GM19372 (cell line): ENCODE measurements at regions not wholly inside any gene's neighbourhood (a gene's known extent, or its start where the extent isn't known, plus 50 kb on each side); places are given as distances from the start of the nearest gene placed in this dataset.
"Not testable (repeated sequence)": the region's sequence is repeated elsewhere in the genome, so short reads cannot be mapped to it uniquely, and the experiment has no call there.

Source experiments
- ATAC-seq: cut with Tn5 transposase; IDR thresholded peaks from one replicate; pipeline ENCODE4 v1.9.1; 2021; ENCODE audit warnings: mild to moderate bottlenecking, low read depth, moderate library complexity; ENCODE audit not compliant: unreplicated experiment

DNA sequence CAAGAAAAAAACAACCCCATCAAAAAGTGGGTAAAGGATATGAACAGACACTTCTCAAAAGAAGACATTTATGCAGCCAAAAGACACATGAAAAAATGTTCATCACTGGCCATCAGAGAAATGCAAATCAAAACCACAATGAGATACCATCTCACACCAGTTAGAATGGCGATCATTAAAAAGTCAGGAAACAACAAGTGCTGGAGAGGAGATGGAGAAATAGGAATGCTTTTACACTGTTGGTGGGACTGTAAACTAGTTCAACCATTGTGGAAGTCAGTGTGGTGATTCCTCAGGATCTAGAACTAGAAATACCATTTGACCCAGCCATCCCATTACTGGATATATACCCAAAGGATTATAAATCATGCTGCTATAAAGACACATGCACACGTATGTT, 467.2 kb upstream of the RUNX1 start:
- not testable (repeated sequence) for ATAC-seq

DNA sequence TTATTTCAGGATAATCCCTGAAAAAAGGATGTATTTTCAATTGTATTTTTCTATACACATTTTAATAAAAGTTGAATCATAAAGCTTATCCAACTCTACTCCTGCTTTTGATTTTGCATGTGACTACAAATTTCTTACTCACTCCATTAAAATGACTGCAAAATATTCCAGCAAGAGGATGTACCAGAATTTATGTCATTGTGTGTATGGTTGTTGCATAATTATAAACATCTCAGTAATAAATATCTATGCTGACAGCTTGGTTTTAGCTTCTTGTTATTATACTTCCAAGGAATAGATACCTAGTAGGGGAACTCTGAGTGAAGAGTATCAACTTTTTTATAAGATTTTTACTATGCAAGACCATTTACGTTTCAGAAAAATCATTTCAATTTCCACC, 463.2 kb upstream of the RUNX1 start:
- ATAC-seq, result no peak

DNA sequence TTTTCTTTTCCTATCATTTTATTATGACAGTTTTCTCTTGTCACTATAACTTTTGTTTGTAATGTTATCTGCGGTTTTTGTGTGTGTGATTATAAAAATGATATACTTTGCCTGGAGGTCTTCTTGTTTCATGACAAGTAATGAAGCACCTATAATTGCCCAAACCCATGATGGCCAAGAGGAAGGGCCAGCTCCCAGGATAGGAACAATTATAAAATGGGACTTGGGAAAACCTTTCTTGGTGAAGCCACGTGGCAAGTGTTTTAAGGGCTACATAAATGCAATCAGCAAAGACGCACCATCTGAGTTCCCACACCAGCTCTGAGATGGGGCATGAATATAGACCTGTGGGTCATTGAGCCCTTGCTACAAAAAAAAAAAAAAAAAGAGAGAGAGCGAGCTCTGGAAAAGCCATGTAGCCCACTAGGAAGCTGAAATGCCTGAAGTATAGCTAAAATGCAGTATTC, 462.6 kb upstream of the RUNX1 start:
- no peak for ATAC-seq

DNA sequence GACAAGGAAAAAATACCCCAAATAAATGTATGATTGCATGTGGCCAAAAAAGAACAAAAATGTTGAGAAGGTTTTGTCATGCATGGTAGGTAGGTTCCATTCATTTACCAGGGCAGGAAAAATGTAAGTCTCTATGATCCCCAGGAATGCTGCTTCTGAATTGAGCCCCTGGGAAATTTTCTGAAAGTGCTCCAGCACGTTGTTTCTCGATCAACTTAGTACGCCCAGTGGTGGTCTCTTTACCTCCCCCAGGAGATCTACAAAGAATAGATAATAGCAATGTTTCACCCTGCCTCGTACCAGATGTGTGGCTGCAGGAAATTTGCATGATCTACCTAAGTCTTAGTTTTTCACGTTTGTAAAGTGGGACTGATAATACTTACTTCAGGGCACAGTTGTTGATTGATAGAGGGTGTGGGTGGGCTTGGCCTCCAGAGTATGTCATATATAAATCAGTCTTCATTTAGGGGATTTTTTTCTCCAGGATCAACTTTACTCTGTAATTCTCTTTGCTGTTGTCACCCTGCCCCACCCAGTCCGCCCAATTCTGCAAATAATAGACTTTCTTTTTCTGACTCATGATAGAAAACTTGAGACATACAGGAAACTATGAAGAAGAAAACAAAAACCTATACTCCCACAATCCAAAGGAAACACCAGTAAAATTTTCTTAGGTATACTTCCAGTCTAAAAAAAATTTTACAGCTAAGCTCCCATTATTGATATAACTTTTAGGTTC, 462.0 kb upstream of the RUNX1 start:
- ATAC-seq, result no peak

DNA sequence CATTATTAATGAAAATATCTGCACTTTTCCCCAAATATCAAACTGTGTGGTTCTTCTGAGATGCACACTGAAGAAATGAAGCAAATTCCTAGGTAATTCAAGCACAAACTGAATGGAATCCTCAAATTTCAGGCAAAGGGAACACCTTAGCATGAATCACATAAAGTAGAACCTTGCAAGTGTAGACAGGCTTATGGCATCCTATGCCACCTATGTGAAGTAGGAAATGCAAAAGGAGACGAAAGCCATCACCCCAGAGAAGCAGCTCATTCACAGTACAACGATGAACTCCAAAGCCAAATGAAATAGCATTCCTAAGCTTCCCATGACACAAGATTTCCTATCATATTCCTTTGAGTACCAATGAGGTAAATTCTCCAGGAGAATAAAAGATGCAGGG, 461.2 kb upstream of the RUNX1 start:
- ATAC-seq, result no peak

DNA sequence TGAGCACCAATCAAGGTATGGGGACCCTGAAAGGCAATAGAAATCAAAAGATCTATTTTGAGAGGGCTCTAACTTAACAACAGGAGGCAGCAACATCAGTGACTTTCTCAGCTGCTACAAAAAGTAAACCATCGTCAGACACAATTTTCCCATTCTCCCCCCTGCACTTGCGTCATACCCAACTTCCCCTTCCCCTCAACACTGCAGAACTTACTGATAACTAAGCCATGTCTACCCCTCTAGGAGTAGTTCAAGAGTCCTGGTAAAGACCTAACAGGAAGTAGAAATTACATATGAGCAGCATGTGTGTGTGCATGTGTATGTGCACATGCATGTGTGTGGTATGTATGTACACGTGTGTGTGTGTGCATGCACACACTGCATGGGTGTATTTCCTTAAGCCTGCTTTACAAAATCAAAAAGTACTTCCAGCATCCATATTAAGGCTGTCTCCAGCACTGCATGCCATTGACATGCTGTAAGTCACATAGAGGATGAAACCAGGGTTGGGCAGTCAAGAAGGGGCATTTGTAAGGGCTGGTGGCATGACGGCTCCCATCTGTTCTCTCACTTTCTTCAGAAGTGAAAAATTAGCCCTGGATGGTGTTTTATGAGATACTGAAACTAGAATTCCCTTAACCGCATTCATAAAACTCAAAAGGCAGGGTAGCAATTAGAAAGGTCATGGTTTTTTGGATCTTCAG, 460.1 kb upstream of the RUNX1 start:
- no peak for ATAC-seq

DNA sequence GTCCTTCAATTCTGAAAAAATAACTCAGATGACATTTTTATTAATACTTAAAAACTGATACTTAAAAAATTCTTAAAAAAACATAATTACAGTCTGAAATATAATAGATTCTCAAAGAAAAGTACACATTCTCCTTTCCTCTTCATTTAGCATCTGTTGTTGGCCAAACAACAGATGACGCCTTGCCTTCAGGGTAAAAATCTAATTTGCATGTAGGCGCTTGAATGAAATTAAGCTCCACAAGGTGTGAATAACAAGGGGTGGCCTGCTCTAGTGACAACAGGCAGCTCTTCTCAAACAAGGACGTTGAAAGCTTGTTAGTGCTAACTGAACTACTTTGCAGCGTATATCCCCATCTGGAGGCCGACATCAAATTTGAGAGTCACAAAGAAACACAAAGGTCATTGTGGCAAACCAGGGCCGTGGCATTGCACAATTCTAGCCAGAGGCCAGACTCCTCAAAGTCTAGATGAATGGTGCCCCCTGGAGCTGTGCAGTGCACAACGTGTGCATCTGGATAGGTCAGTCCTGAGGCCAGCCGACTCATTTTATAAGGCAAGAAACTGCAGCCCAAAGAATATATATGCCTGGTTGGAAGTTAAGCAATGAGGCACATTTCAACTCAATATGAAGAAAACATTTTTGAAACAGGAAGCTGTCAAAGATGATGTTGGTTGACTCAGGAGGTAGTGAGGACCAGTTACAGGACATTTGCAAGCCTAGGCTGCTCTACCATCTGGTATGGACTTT, 459.2 kb upstream of the RUNX1 start:
- ATAC-seq, result no peak

DNA sequence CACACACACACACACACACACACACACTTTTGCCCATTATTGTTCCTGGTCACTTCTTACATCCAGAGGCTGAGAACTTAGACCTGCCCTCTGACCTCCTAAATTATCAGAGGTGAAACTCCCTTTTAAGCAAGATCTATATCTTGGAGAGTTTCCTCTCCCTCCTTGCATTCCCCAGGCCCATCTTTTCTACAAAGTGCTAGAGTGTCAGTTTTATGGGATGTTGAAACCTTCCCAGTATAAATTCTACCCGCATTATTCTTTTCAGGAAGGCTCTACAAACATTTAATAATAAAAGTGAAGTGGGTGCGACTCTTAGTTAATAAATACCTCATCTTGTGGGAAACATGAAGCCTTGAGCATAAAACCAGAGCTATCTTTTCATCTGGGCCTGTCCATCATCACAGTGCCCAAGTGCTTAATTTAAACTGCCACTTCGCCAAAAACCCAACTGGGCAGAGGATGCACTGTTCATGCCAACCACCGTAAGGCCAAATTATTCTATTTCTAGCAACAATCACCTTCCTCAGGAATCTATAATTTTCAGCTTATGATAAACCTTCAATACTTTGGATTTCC, 458.2 kb upstream of the RUNX1 start:
- ATAC-seq, result no peak

DNA sequence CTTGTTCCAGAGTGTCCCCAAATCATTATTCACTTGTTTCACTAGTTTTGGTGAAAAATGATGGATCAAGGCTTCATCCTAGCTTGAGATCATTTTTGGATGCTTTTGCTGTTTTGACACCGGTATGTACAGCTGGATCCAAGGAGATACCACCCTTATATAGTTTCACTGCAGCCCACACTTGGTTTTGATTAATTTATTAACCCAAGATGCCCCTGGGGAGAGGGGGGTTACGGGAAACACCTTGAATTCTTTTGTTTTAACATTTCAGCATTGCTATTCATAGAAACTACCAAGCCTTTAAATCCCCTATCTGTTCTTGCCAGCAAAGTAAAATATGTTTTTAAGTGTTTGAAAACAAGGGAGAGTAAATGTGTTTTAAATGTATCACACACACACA, 457.7 kb upstream of the RUNX1 start:
- no peak for ATAC-seq

DNA sequence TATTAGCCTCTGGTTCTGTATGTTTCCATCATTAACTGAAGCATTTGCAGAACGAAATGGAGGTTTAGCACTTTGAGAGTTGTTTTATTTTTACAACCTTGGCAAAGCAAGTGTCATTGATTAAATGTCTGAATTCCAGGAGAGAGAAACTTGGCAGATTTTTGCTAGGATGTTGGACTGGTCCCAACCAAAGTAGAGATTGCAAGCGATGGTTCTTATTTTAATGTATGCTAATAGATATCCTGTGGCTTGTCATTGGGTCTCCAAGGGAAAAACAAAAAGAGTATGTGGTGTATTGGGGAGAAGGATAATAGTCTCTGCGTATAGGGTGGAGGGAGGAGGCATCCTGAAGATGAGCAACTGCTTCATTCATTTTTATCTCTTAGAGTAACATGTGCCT, 457.2 kb upstream of the RUNX1 start:
- ATAC-seq, result no peak

DNA sequence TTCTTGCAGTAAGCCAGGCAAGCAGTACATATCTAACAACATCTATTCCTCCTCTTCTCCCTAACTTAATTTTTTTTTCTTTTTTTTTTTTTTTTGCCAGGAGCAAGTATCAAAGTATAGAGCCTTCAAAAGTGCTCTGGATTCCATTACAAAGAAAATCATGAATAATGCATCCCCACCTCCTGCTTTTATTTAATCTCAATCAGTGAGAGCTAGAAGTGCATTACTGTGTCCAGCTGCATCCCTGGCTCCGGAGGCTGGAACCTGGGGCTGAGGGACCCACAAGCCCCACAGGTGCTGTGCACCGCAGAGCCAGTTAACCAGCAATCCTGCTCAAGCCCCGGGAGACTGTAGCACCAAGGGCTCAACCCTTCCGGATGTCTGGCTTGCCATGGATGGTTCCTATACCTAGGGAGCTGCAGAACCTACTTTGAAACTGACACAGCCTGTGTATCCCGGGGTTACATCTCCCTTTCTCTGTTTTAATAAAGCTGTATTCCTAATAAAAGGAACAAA, 455.9 kb upstream of the RUNX1 start:
- ATAC-seq, result no peak

DNA sequence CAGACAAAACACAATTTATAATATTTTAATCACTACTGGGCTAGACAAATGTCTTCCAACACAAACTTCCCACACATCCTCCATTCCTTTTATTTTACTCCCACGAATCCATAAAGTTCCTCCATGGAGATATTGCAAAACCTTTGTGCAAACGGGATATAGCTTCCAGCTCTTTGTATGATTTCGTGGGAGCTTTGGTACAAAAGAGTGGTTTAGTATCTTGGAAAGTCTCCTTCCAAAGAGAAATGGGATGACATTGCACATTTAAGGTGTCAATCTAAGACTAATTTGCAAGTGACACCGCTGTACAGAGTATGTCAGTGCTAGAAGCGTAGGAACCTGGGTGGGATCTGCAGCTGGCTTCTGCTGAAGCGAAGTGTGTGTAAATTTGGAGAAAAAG, 455.2 kb upstream of the RUNX1 start:
- ATAC-seq, result no peak

DNA sequence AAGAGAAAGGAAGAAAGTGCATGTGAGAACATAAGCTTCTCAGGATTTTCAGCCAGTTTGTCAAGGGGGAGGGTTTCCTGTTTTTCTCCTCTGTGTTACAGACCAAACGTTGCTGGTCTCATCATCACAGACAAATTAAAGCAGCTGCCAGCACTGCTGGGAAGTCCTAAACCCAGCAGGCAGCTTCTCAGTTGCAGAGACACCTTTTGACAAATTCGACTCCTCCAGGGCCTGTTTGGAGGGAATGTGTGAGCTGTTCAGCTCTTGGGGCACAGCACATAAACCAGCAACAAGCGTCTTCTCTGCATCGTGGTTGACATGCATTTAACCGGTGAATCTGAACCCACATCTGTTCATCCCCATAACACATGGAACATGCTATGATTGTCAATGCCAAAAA, 454.6 kb upstream of the RUNX1 start:
- no peak for ATAC-seq

DNA sequence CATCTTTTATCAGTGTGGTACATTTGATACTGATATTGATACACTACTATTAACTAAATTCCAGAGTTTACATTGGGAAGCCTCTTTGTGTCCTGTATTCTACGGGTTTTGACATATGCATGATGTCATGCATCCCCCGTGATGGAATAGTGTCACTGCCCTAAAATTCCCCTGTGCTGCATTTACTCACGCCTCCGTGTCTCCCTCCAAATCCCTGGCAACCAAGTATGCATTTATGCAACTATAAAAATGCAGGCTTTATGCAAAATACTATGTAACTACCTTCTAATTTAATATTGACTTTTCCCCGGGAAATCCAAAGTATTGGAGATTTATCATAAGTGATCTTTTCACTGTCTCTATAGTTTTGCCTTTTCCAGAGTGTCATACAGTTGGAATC, 453.7 kb upstream of the RUNX1 start:
- ATAC-seq, result no peak

DNA sequence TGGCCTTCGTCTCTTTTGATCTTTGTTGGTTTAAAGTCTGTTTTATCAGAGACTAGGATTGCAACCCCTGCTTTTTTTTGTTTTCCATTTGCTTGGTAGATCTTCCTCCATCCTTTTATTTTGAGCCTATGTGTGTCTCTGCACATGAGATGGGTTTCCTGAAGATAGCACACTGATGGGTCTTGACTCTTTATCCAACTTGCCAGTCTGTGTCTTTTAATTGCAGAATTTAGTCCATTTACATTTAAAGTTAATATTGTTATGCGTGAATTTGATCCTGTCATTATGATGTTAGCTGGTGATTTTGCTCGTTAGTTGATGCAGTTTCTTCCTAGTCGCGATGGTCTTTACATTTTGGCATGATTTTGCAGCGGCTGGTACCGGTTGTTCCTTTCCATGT, 448.4 kb upstream of the RUNX1 start:
- not testable (repeated sequence) for ATAC-seq

DNA sequence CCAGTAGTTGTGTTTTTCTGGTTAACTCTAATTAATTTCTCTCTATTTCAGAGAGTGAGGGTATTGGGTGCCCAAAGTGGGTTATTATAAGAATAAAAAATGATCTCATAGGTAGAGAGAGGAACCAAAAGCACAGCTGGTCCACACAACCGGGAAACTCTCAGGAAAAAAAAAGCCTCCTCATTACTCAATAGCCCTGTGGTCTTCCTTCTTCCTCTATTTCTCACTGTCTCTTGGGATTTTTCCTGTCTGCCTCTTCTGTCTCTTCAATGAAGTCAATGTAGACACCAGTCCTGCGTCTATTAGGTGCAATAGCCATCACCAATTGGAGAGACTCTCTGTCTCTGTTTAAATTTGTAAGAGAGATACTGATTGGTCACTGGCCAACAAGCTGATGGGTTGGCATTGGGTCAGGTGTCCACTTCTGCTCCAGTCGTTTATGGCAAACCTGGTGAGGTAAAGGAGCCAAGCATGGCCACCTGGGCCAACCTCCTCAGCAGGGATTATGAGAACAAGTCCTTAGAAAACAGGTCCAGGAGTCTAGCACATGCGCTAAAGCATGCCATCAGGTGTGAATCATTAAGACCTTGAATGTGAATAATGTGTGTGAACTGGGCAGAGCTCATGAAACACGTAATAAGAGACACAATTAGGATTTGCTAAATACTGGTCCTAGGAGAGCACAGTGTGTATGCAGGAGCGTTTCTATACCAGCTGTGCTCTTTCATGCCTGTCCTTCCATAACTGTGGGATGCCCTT, 443.0 kb upstream of the RUNX1 start:
- no peak for ATAC-seq

DNA sequence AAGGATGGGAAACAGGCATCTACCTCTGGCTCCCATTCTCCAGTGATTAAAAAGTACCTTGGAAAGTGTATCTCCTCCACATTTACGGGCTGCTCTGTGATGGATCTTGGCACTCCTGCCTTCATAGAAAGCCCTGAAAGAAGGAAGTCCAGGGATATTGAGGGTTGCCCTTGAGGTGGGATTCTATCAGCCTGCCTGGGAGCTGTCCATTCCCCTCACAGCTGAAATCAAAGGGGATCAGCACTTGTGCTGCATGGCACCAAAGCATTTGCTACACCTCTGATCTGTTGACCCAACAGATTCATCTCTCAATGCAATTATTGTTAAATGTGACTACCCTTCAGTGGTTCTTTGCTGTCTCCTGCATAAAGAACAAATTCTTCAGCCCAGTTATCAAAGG, 442.0 kb upstream of the RUNX1 start:
- no peak for ATAC-seq

DNA sequence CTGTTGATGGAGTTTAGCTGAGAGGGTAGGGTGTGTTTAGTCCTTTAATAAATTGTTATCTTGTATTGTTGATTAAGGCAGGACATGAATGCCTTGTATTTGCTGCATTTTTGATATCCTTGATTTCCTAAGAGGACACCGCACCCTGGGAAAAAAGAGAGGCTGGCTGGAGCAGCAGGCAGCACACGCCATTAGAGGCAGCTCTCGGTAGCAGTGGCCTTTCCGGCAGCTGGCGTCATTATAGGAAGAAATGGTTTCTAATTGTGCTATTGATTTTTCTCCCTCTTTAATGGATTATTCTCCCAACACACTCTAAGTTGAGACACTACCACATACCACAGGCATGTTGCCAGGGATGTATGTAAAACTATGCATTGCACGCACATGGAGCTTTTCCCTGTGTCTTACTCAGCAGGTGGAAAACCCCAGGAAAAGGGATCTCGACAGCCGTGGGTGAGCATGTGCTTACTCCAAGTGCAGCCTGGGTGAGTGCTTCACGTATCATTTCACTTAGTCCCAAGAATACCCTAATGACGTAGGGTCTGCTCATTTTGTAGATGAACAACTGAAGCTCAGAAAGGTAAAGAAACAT, 440.4 kb upstream of the RUNX1 start:
- ATAC-seq, result no peak

DNA sequence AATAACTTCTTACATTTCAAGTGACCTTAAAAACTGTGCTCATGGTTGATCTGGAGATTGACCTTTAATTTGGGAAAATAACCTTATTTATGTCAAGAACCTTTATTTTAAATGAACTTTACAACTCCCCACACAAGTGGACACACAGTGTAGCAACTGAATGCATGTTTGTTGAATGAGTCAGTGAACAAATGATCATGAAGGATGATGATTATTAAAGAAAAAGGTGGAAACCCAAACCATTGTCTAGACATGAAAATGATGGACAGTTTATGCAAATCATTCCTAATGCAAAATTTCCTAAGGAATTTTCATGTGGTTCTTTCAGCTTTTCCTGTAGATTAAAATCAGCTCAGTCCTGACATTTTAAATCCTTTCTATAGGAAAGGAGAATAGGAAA, 439.8 kb upstream of the RUNX1 start:
- ATAC-seq, result no peak

DNA sequence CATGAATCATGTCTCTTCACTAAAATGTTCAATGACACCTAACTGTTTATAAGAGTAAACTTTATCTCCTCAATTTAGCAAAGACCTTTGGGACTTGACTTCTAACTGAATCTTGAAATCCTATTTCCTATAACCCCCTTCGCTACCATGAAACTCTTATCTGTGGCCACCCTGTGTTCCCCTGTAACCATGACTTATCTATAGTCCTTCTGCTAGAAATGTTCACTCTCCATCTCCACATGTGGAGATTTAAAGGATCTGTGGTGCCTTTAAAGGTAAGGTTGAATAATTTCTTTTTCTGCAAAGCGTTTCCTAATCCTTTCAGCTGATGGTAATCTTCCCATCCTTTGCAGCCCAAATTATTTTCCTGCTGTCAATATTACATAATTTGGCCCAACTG, 436.3 kb upstream of the RUNX1 start:
- ATAC-seq, result no peak
